ENCODE measurements at regions not wholly inside any gene's neighbourhood (a gene's known extent, or its start where the extent isn't known, plus 50 kb on each side); places are given as distances from the start of the nearest gene placed in this dataset.
"Not testable (repeated sequence)": the region's sequence is repeated elsewhere in the genome, so short reads cannot be mapped to it uniquely, and the experiment has no call there.

DNA sequence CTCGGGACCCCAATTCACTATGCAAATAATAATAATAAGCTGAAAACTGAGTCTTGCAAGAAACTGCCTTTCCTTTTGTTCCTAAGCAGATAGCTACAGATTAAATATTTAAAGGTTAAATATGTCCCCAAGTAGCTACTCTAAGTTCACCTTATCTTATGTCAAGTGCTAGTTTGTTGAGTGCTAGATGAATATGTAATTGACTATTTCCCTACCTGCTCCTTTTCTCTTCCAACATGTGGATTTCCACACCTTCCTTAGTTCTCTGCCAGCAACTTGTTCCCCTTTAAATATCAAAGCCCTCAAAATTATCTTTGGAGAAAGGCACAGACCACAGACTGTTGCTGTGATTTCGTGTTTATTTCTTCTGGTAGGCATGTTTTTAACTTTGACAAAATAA lies 709.2 kb upstream of the SLITRK1 start:
- Histone ChIP-seq H3K9me3 (no peaks in the 10 kb centered on the region), H3K27ac (no peak overlapping the region), H3K4me1 (peaks cover 0 to 6% of the 10 kb centered on the region in 2 donors), H3K36me3 (no peaks in the 10 kb centered on the region), H3K4me3 (replicated peaks in 1 of 3) (no peak overlapping the region), H3K27me3 (no peaks in the 10 kb centered on the region)
- intact Hi-C loops (cut with DNase I), result no loop called here
- DNase-seq, result no peak
- WGBS, 2 donors, result 58 to 66% methylated on average over 2 of the region's 2 CpGs
- TF ChIP-seq CTCF (IDR thresholded peaks at IDR 0.05) (no peak), POLR2A (IDR thresholded peaks at IDR 0.05) (no peak)

DNA sequence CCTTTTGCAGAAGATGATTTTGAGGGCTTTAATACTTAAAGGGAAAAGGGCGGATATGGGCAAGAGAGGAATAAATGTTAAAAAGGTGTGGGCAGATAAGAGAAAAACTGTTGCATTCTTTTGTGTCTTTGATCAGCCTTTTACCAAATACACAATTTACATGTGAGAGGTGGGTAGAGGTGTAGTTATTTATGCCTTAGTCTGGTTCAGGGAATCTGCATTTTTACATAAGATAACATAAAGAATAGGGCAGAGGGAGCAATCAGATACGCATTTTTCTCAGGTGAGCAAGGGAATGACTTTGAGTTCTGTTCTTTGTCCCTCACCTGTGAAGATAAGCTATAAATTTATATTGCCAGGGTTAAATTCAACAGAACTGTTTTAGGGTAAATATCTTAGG lies 708.4 kb upstream of the SLITRK1 start:
- Histone ChIP-seq H3K27me3 (no peaks in the 10 kb centered on the region), H3K27ac (no peak overlapping the region), H3K9me3 (no peaks in the 10 kb centered on the region), H3K36me3 (no peaks in the 10 kb centered on the region), H3K4me3 (replicated peaks in 1 of 3) (no peak overlapping the region), H3K4me1 (peaks cover 0 to 6% of the 10 kb centered on the region in 2 donors)
- intact Hi-C loops (cut with DNase I), result no loop called here
- 89 to 90% methylated on average over 2 of the region's 2 CpGs for WGBS, 2 donors
- TF ChIP-seq CTCF (IDR thresholded peaks at IDR 0.05) (no peak), POLR2A (IDR thresholded peaks at IDR 0.05) (no peak)
- no peak for DNase-seq

DNA sequence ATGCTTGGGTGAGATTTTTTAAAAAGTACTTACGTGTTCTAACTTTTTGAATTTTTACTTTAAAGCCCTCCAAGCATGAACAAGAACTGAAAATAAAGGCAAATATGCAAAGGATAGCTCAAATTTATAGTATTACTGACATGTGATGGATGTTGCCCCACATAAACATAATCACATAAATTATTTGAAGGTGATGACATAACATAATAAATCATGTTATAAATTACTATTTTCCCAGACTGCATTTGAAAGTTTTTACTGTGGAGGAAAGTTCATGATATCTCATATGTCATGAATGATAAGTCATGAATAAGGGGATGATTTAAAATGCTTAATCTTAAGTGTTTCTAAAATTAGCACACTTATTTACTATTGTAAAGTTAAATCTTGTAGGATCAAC lies 705.7 kb upstream of the SLITRK1 start:
- TF ChIP-seq CTCF (IDR thresholded peaks at IDR 0.05) (no peak), POLR2A (IDR thresholded peaks at IDR 0.05) (no peak)
- no peak for DNase-seq
- intact Hi-C loops (cut with DNase I), result no loop called here
- Histone ChIP-seq H3K4me1 (peaks cover 0 to 6% of the 10 kb centered on the region in 2 donors), H3K27ac (no peak overlapping the region), H3K36me3 (no peaks in the 10 kb centered on the region), H3K27me3 (no peaks in the 10 kb centered on the region), H3K4me3 (replicated peaks in 1 of 3) (no peak overlapping the region), H3K9me3 (no peaks in the 10 kb centered on the region)
- WGBS, 2 donors, result 84 to 87% methylated on average over 1 of the region's 1 CpG

DNA sequence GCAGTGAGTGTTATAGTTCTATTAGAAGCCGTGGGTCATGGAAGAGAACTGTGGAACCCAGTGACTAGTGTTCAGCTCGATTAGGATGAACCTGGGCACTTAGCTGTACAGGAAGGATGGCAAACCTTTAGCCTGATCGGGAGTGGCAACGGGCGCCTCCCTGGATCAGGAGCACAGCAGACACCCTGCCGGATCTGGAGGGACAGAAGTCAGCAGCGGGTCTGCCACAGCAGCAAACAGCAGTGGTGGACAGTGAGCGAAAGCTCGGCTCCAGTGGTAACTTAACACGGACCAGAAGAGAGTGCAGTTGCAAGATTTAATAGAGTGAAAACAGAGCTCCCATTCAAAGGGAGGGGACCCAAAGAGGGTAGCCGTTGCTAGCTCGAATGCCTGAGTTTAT lies 697.6 kb upstream of the SLITRK1 start:
- H3K27me3 ChIP-seq; H3K4me3 ChIP-seq (replicated peaks in 1 of 3); DNase-seq; H3K36me3 ChIP-seq; intact Hi-C loops (cut with DNase I); H3K4me1 ChIP-seq; H3K27ac ChIP-seq; H3K9me3 ChIP-seq: not testable (repeated sequence)
- 94 to 96% methylated on average over 12 of the region's 12 CpGs for WGBS, 2 donors

- intact Hi-C loops (cut with DNase I), result no loop called here
- H3K4me1 ChIP-seq, result no peaks in the 10 kb centered on the region
- no peak overlapping the region for H3K27ac ChIP-seq
- no peaks in the 10 kb centered on the region for H3K27me3 ChIP-seq
- H3K36me3 ChIP-seq, result no peaks in the 10 kb centered on the region
- H3K9me3 ChIP-seq, result no peaks in the 10 kb centered on the region
- no peak overlapping the region for H3K4me3 ChIP-seq (replicated peaks in 1 of 3)
- DNase-seq, result no peak
- TF ChIP-seq POLR2A (IDR thresholded peaks at IDR 0.05), result no peak
- TF ChIP-seq CTCF (IDR thresholded peaks at IDR 0.05), result peak in 2 of 6 experiments; percentile 18 to 31
These were observed 692.6 kb upstream of the SLITRK1 start for GRCh38 chr13:84574851-84575250.

DNA sequence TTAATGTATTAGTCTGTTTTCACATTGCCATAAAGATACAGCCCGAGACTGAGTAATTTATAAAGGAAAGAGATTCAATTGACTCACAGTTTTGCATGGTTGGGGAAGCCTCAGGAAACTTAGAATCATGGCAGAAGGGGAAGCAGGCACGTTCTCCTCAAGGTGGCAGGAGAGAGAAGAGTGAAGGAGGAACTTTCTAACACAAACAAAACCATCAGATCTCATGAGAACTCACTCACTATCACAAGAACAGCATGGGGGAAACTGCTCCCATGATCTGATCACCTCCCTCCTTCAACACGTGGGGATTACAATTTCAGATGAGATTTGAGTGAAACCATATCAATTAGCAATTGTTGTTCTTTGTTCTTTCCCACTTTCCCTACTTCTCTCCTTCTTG lies 689.0 kb upstream of the SLITRK1 start:
- no peak for TF ChIP-seq POLR2A (IDR thresholded peaks at IDR 0.05)
- peak in 2 of 6 experiments; percentile 8 to 9 for TF ChIP-seq CTCF (IDR thresholded peaks at IDR 0.05)
- no peak for DNase-seq
- intact Hi-C loops (cut with DNase I), result no loop called here
- Histone ChIP-seq H3K27ac (no peak overlapping the region), H3K36me3 (no peaks in the 10 kb centered on the region), H3K4me1 (no peaks in the 10 kb centered on the region), H3K27me3 (no peaks in the 10 kb centered on the region), H3K4me3 (replicated peaks in 1 of 3) (no peak overlapping the region), H3K9me3 (no peaks in the 10 kb centered on the region)
- 55 to 59% methylated on average over 3 of the region's 3 CpGs for WGBS, 2 donors
